ENCODE measurements at regions not wholly inside any gene's neighbourhood (a gene's known extent, or its start where the extent isn't known, plus 50 kb on each side); places are given as distances from the start of the nearest gene placed in this dataset.

DNA sequence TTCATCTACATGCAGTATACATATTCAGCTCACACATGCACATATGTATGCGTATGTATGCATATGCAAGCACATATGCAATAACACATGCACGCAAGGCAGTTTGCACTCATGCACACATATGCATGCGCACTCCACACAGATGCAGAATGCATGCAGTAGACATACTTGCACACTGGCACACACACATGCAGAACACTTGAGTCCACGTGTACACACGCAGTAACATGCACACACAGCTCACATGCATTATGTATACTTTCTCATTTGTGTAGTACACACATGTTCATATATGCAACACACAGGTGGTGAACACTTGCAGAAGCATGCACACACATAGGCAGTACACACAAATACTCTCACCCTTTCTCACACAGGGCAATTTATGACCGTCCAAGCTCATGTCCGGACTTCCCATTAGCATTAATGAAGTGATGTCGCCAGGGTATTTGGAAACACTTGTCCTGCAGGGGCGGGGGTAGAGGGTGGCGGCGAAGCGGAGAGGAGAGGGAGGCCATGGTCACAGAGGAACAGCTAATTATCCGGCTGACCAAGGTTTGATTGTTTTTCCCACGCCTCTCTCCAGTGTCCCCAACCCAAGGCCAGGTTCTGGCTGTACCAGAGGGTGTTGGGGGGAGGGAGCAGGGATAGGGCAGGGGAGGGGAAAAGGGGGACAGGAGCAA is 91.3 kb downstream of the VEGFA start:
- no peak for DNase-seq

DNA sequence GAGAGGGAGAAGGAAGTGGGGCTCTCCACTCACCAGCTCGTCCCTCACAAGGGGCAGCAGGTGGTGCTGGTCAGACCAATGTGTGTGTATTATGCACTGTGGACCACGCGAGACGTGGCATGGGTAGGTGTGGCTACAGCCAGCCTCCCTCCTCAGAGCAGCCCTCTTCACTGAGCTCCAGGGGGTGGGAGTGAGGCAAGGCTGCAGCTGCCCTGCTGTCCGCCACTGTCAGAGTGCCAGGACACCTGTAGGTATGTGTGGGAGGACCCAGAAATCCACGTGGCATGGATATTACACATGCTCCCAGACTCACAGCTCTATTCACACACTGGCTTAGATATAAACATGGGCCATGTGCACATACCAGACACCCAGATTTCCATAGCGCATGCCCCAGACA is 90.3 kb downstream of the VEGFA start:
- DNase-seq, result no peak

DNA sequence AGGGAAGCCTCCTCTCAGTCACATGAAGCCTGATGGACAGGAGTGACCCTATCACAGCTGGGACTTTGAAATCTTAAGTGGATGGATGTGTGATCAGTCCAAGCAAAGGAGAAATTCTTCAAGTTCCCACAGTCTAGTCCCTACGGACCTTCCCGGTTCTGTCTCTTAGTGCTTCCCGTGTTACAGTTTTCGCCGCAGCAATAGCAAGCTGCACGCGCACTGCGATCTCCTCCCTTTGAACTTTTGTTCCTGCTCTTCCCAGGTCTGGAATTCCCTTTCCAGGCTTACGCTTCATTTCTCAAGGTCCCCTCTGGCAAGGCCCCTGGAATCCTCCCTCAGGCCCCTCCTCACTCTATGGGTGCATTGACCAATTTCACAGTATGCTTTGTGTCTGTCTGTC is 89.2 kb downstream of the VEGFA start:
- no peak for DNase-seq

DNA sequence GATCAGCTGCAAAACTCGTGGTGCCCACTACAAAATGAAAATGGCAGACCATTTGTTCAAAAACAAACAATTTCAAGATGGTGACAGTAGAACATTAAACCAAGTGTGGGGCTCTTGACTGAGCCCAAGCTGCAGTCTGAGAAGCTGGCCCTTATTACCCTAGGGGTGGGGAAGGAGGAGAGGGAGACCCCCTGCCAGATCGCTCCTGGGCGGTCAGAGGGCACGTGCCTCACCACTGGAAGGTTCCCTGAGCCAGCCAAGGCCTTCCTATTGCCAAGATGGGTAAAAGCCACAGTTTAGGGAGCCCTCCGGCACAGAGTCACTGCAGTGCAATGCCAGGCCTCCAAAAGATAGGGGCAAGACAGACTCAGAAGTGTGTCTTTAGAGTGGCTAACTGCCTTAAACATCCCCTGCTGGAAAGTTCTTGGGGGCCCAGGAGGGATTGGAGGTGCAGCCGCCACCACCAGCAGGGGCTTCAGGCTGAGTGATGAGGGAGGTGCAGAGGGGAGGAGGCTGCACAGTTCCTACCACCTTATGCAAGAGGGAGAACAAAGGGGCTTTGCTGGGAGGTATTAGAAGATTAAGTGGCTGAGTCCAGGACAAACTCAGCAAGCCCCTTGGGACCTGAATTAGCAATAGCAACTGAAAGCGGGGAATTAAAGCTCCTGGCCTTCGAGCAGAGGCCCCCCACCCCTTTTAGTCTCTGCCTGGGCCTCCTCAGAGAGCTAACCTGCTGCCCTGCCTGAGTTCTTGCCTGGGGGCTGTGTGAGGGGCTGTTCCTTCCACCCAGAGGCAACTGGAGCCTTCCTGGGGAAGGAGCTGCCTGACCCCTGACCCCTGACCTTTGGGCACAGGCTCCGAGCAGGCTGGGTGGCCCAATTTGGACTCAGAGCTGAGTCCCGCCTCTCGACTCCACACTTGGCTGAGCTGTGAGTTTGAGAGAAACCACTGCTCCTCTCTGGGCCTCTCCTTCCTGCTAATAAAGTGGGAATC is 88.4 kb downstream of the VEGFA start:
- peak; percentile 56 for DNase-seq

- no peak for DNase-seq
These were observed 86.2 kb downstream of the VEGFA start for GRCh38 chr6:43856005-43856765.

DNA sequence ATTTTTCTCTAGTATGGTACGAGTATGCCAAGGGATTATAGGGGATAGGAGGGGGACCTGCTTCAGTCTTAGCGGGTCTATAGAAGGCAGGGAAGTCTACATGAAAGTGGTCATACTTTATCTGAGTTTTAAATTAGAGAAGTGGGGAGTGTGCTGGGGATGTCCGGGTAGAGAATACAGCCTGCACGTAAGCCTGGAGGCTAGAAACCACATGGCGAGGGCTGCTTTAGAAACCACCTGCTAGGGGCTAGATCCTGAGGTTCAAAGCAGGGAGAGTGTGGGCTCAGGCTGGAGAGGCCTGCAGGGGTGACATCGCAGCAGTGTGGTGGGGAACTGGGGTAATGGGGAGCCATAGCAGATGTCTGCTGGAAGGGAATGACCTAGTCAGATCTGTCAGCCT is 85.2 kb downstream of the VEGFA start:
- no peak for DNase-seq

- no peak for DNase-seq
These were observed 83.1 kb downstream of the VEGFA start for GRCh38 chr6:43853066-43853650.

- no peak for DNase-seq
These were observed 82.4 kb downstream of the VEGFA start for GRCh38 chr6:43852350-43852864.

DNA sequence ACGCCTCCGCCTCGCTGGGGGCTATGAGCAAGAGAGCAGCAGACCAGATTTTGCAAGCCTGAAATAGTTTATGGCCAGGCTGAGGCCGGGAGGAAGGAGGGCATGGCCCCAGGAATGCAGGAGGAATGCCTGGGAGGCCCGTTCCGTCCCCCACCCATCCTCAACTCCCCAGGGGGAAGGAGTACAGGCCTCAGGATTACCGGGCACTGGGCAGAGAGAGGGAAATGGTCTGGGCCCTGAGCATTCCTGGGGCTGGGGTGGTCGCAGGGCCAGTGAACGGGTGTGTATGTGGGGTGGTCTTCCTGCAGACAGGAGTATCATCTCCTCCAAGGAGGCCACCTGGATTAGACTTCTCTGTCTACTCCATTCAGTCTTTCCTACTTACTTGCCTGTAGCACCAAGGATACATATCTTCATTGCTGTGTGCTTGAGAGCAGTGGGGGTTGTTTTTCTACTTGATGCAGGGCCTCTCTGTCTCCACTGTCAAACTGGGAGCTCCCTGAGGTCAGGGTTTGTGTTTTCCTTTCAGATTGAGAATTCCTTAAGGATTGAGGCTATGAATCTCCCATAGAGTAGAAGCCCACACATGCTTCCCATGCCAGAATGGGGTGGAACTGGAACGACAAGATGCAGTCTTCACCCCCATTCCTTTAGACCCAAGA is 81.3 kb downstream of the VEGFA start:
- no peak for DNase-seq

GRCh38 chr6:43850314-43851203 is 80.5 kb downstream of the VEGFA start:
- DNase-seq, result no peak

GRCh38 chr6:43849844-43850243 is 79.8 kb downstream of the VEGFA start:
- DNase-seq, result no peak

DNA sequence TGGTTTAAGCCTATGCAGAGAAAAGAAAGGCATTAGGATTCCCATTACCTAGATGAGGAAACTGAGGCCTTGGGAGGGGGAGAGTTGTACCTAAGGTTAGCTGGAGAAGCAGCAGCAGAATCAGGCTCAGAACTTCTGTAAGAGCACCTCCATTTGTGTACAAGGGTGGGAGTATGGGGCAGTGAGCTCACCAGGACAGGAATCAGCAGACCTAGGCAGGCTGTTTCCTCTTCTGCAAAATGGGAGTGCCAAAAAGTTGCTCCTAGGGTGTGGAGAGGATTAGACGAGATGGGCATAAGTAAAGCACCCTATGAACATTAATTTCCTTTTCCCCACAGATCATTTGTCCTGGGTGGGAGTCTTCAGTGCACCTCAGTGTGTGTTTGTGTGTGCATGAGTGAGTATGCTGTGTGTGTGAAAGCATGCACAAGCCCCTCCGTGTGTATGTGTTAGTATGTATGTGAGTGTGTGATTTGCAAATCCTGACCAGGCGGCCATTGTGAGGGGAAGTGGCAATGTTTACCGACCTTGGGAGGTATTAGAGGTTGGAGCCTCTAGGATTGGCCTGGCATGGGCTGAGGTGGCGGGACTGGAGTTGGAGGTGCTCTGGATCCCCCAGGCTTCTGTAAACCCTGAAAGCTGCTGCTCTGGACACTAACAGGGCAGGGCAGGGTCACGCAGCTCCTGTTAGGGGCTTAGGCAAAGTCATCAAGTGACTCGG is 78.8 kb downstream of the VEGFA start:
- no peak for DNase-seq

DNA sequence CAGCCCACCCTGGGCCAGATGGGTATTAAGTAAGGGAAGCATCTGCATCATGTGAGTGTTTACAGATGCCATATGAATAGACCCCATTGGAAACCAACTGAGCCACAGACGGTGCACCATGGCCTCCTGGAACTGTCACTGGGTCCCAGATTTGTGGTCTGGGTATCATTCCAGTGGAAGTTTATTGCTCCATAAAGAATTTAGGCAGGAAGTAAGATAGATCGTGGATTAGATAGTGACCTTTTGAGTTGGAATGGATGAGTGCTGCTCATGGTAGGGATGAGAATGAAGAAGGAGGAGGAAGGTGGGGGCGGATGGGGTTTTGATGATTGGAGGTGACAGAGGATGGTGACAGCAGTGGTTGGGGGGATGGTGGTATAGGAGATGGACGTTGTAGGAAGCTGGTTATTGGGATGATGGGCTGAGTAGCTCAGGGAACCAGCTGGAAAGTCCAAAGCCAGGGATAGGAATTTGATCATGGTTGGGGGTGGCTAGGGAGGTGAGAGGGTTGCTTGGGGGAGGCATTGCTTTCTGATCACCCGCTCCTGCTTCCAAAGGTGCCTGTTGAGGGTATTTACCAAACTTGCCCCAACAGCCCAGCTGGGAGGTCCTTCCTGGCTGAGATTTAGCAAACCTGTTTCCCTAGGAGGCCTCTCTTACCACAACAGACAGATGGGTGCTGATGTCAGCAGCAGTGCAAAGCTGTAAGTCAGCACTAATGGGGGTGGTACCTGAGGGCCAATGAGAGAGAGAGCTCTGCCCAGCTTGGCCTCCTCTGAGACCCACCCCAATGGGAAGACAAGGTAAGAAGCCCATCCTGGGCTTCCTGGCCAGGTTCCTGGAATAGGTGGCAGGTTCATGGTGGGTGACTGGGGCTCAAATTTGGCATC is 78.0 kb downstream of the VEGFA start:
- no peak for DNase-seq

DNA sequence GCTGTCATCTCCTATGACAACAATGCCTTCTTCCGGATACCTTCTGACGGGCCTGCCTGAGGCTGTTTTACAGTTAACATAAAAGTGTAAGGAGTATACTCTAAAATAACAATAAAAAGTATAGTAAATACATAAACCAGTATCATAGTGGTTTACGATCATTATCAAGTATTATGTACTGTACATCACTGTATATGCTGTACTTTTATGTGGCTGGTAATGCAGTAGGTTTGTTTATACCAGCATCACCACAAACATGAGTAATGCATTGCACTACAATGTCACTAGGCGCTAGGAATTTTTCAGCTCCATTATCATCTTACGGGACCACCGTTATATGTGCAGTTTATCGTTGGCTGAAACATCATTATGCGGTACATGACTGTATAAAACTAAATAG is 76.5 kb downstream of the VEGFA start:
- no peak for DNase-seq

- no peak for DNase-seq
These were observed 75.6 kb downstream of the VEGFA start for GRCh38 chr6:43845646-43846045.

DNA sequence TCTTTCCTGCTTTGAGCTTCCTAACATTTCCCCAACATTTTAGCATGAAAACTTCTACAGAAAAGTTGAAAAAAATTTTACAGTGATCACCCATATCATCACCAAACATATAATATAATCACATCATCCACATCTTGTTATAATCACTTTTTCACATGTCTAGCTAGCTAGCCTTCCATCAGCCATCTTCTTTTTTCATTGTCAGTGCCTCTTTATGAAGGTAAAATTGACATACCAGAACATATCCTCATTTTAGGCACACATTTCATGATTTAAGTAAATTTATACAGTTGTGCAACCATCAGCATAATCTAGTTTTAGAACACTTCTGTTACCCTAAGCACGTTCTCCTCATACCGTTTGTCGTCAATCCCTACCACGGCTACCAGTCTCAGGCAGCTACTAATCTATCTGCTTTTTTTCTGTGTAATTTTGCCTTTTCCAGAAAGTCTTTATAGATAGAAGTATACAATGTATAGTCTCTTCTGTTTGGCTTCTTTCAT is 73.7 kb downstream of the VEGFA start:
- no peak for DNase-seq

DNA sequence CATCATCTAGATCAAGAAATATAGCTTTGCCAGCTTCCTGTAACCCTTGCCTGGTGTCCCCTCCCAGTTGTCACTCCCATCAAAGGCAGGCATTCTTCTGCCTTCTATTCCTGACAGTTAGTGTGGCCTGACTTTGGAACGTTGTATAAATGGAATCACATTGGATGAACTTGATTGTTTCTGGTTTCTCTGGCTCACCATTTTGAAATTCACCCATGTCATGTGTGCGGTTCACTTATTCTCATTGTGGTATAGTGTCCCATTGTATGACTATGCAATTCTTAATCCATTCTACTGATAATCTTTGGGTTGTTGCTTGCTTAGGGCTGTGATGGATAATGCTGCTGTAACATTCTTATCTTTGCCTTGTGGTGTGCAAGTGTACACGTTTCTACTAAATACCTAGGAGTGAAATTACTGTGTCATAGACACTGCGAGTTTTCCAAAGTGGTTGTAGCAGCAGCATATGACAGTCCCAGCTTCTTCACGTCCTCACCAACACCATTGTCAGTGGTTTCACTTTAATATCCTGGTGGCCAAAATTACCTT is 73.2 kb downstream of the VEGFA start:
- no peak for DNase-seq

- DNase-seq, result no peak
These were observed 72.3 kb downstream of the VEGFA start for GRCh38 chr6:43842231-43842794.
